GM10266 (cell line): ENCODE measurements at regions not wholly inside any gene's neighbourhood (a gene's known extent, or its start where the extent isn't known, plus 50 kb on each side); places are given as distances from the start of the nearest gene placed in this dataset.
A peak's percentile ranks its signal among the peaks of the same experiment; 100 is the strongest.

Experiments
- DNase-seq: peaks from one replicate; pipeline ENCODE4 v3.0.0; 2012; ENCODE audit errors: extremely low spot score
- CTCF ChIP-seq: IDR thresholded peaks from 2 replicates; pipeline ENCODE4 v1.5.1; 2012; ENCODE audit warnings: mild to moderate bottlenecking, low read depth; ENCODE audit not compliant: control insufficient read depth, insufficient read depth; ENCODE audit errors: missing control alignments

GRCh38 chr5:164663198-164663989, 1158.0 kb downstream of the MAT2B start:
- TF ChIP-seq CTCF = no peak
- DNase-seq = no peak

GRCh38 chr5:164671640-164672039, 1166.2 kb downstream of the MAT2B start:
- DNase-seq = no peak
- TF ChIP-seq CTCF = no peak

- no peak for TF ChIP-seq CTCF
- no peak for DNase-seq
These were observed 1166.8 kb downstream of the MAT2B start for GRCh38 chr5:164672205-164672604.

- DNase-seq = no peak
- peak; percentile 11 for TF ChIP-seq CTCF
These were observed 1167.7 kb downstream of the MAT2B start for GRCh38 chr5:164672931-164673694.

GRCh38 chr5:164679461-164679860, 1174.0 kb downstream of the MAT2B start:
- no peak for TF ChIP-seq CTCF
- no peak for DNase-seq

GRCh38 chr5:164680216-164680615, 1174.8 kb downstream of the MAT2B start:
- TF ChIP-seq CTCF = no peak
- DNase-seq = no peak
